ENCODE measurements at regions not wholly inside any gene's neighbourhood (a gene's known extent, or its start where the extent isn't known, plus 50 kb on each side); places are given as distances from the start of the nearest gene placed in this dataset.

GRCh38 chr6:160931378-160932310 lies 59.9 kb upstream of the MAP3K4 start:
- Histone ChIP-seq H3K36me3 (replicated peaks in 1 of 2; ENCODE audit: control insufficient read depth in 1 of 2, insufficient read depth in 2 of 2, low read length in 1 of 2) (no peaks in the 10 kb centered on the region), H3K4me2 (peak overlapping the region; percentile 82), H3K4me1 (ENCODE audit: control insufficient read depth in 1 of 2, insufficient read depth in 2 of 2, low read depth in 1 of 2, low read length in 1 of 2) (no peaks in the 10 kb centered on the region), H3F3A (replicated peaks; ENCODE audit: insufficient read depth) (no peaks in the 10 kb centered on the region), H3K9me3 (no peaks in the 10 kb centered on the region), H3K27ac (ENCODE audit: low read depth in 2 of 2, low read length in 1 of 2) (no peak overlapping the region), H3K79me2 (ENCODE audit: insufficient read depth) (no peaks in the 10 kb centered on the region), H3K27me3 (ENCODE audit: insufficient read depth) (no peaks in the 10 kb centered on the region; the same call in 1 of the 2 replicates), H3K9me2 (no peaks in the 10 kb centered on the region), H3K4me3 (ENCODE audit: low read depth in 2 of 2, low read length in 1 of 2) (peak overlapping the region; percentile 51 to 70), H4K20me1 (ENCODE audit: insufficient read depth) (no peaks in the 10 kb centered on the region), H3K9ac (no peak overlapping the region; the same call in 1 of the 2 replicates), H2AFZ (ENCODE audit: low read depth) (peak overlapping the region; percentile 75)
- TF ChIP-seq FOSL2 (IDR thresholded peaks at IDR 0.05; ENCODE audit: borderline replicate concordance, low read depth) (no peak), PBX3 (IDR thresholded peaks at IDR 0.05) (no peak), YY1 (IDR thresholded peaks at IDR 0.05; ENCODE audit: low read depth) (no peak)
- POLR2A ChIA-PET: no interaction called here
- CTCF ChIA-PET: interaction anchor here (0.6 to 13.9 kb wide), 55 partner anchors 8 to 487 kb away, joined by 3 to 380 read pairs (median 4); partner anchors contain the start of gene MAP3K4
- WGBS (ENCODE audit: low lambda C conversion rate): 72% methylated on average over 13 of the region's 13 CpGs
- DNase-seq: no peak

- Histone ChIP-seq H3K9ac (no peak overlapping the region), H3K27ac (ENCODE audit: low read depth in 2 of 2, low read length in 1 of 2) (no peak overlapping the region), H3K9me2 (no peaks in the 10 kb centered on the region; the same call in 1 of the 2 replicates), H3K79me2 (ENCODE audit: insufficient read depth) (no peaks in the 10 kb centered on the region), H3K36me3 (replicated peaks in 1 of 2; ENCODE audit: control insufficient read depth in 1 of 2, insufficient read depth in 2 of 2, low read length in 1 of 2) (no peaks in the 10 kb centered on the region), H3K4me1 (ENCODE audit: control insufficient read depth in 1 of 2, insufficient read depth in 2 of 2, low read depth in 1 of 2, low read length in 1 of 2) (no peaks in the 10 kb centered on the region), H4K20me1 (ENCODE audit: insufficient read depth) (no peaks in the 10 kb centered on the region), H3K9me3 (no peaks in the 10 kb centered on the region), H3K27me3 (ENCODE audit: insufficient read depth) (no peaks in the 10 kb centered on the region; the same call in 1 of the 2 replicates), H3K4me3 (ENCODE audit: low read depth in 2 of 2, low read length in 1 of 2) (no peak overlapping the region), H2AFZ (ENCODE audit: low read depth) (no peak overlapping the region), H3K4me2 (no peak overlapping the region), H3F3A (replicated peaks; ENCODE audit: insufficient read depth) (no peaks in the 10 kb centered on the region)
- POLR2A ChIA-PET: no interaction called here
- DNase-seq: peak; percentile 20
- 68% methylated on average over 8 of the region's 8 CpGs for WGBS (ENCODE audit: low lambda C conversion rate)
- CTCF ChIA-PET: interaction anchor here (2.3 to 13.9 kb wide), 2 partner anchors 58 to 441 kb away, joined by 6 to 380 read pairs; partner anchors contain the start of gene MAP3K4
- no peak for TF ChIP-seq PBX3 (IDR thresholded peaks at IDR 0.05)
- no peak for TF ChIP-seq RAD21 (IDR thresholded peaks at IDR 0.05; ENCODE audit: low read length)
- no peak for TF ChIP-seq CHD2 (IDR thresholded peaks at IDR 0.05; ENCODE audit: low read length, partially characterized antibody)
- no peak for TF ChIP-seq EP300 (IDR thresholded peaks at IDR 0.05; ENCODE audit: borderline replicate concordance in 1 of 2, low read depth in 1 of 2, low read length in 1 of 2)
- no peak for TF ChIP-seq FOXM1 (IDR thresholded peaks at IDR 0.05; ENCODE audit: low read depth)
- TF ChIP-seq SMC3 (IDR thresholded peaks at IDR 0.05; ENCODE audit: low read depth, low read length): no peak
- no peak for TF ChIP-seq IRF3 (IDR thresholded peaks at IDR 0.05; ENCODE audit: low read depth, low read length)
- TF ChIP-seq ELF1 (IDR thresholded peaks at IDR 0.05): no peak
Observed at GRCh38 chr6:160933256-160933655, 58.3 kb upstream of the MAP3K4 start.
